ENCODE measurements at regions not wholly inside any gene's neighbourhood (a gene's known extent, or its start where the extent isn't known, plus 50 kb on each side); places are given as distances from the start of the nearest gene placed in this dataset.

DNA sequence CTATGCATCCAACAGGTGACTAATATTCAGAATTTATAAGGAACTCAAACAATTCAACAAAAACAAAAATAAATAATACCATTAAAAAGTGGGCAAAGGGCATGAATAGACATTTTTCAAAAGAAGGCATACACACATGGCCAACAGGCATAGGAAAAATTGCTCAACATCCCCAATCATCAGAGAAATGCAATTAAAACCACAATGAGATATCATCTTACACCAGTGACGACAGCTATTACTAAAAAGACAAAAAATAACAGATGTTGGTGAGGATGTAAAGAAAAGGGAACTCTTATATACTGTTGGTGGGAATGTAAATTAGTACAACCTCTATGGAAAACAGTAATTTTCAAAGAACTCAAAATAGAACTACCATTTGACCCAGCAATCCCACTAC lies 250.4 kb upstream of the N4BP1 start:
- no peaks in the 10 kb centered on the region for H3K4me1 ChIP-seq (ENCODE audit: control insufficient read depth, extremely low read depth, insufficient read depth, low read length)
- H3K9me3 ChIP-seq (ENCODE audit: control insufficient read depth, insufficient read depth, low read depth, low read length): no peaks in the 10 kb centered on the region
- no peak overlapping the region for H3K4me3 ChIP-seq (replicated peaks in 1 of 4; ENCODE audit: control extremely low read depth in 1 of 4, insufficient read depth in 1 of 4, low read depth in 3 of 4, low read length in 4 of 4)
- no peaks in the 10 kb centered on the region for H3K36me3 ChIP-seq (ENCODE audit: control insufficient read depth, insufficient read depth, low read length)
- H3K4me2 ChIP-seq (ENCODE audit: extremely low read depth, insufficient read depth, low read length): no peak overlapping the region
- no peak for DNase-seq (ENCODE audit: low read depth in 2 of 2)
- no peak overlapping the region for H3K27ac ChIP-seq (ENCODE audit: insufficient read depth, low read length)
- no peaks in the 10 kb centered on the region for H4K20me1 ChIP-seq (ENCODE audit: control insufficient read depth, extremely low read depth, insufficient read depth, low read length)
- no peaks in the 10 kb centered on the region for H3K27me3 ChIP-seq (ENCODE audit: control insufficient read depth, insufficient read depth, low read length)
- no peaks in the 10 kb centered on the region for H3K79me2 ChIP-seq (ENCODE audit: control insufficient read depth, insufficient read depth, low read length)
- no peak for TF ChIP-seq EZH2 (IDR thresholded peaks at IDR 0.05; ENCODE audit: low read length, missing control alignments)
- TF ChIP-seq, protein P1, sequence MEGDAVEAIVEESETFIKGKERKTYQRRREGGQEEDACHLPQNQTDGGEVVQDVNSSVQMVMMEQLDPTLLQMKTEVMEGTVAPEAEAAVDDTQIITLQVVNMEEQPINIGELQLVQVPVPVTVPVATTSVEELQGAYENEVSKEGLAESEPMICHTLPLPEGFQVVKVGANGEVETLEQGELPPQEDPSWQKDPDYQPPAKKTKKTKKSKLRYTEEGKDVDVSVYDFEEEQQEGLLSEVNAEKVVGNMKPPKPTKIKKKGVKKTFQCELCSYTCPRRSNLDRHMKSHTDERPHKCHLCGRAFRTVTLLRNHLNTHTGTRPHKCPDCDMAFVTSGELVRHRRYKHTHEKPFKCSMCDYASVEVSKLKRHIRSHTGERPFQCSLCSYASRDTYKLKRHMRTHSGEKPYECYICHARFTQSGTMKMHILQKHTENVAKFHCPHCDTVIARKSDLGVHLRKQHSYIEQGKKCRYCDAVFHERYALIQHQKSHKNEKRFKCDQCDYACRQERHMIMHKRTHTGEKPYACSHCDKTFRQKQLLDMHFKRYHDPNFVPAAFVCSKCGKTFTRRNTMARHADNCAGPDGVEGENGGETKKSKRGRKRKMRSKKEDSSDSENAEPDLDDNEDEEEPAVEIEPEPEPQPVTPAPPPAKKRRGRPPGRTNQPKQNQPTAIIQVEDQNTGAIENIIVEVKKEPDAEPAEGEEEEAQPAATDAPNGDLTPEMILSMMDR (conservative IDR thresholded peaks at IDR 0.05 in 1 of 2, IDR thresholded peaks at IDR 0.05 in 1 of 2; ENCODE audit: low read depth in 1 of 2, low read length in 2 of 2): no peak
- H2AFZ ChIP-seq (ENCODE audit: low read length): no peak overlapping the region
- no peak overlapping the region for H3K9ac ChIP-seq (ENCODE audit: insufficient read depth, low read length)

DNA sequence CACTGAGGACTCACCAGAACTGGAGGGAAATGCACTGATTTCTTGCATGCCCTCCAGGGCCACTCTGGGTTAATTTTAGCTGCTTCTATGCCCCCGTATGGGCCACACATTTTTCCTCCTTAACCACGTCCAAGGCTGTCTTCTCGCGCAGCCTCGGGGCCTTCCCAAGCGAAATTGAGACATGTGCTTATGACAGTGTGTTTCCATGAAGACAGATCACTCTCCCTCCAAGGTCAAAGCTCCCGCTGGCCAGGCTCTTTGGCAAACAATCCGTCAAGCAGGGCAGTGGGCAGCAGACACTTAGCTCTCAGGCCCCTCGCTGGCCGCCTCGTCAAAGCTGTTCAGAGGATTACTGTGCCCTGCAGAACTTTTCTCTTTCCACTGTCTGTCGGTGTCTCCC lies 243.0 kb upstream of the N4BP1 start:
- H3K27ac ChIP-seq (ENCODE audit: insufficient read depth, low read length): no peak overlapping the region
- no peaks in the 10 kb centered on the region for H3K79me2 ChIP-seq (ENCODE audit: control insufficient read depth, insufficient read depth, low read length)
- H3K27me3 ChIP-seq (ENCODE audit: control insufficient read depth, insufficient read depth, low read length): no peaks in the 10 kb centered on the region
- H4K20me1 ChIP-seq (ENCODE audit: control insufficient read depth, extremely low read depth, insufficient read depth, low read length): no peaks in the 10 kb centered on the region
- no peak for TF ChIP-seq EZH2 (IDR thresholded peaks at IDR 0.05; ENCODE audit: low read length, missing control alignments)
- TF ChIP-seq, protein P1 (conservative IDR thresholded peaks at IDR 0.05 in 1 of 2, IDR thresholded peaks at IDR 0.05 in 1 of 2; ENCODE audit: low read depth in 1 of 2, low read length in 2 of 2): no peak
- no peak for DNase-seq (ENCODE audit: low read depth in 2 of 2)
- H3K9me3 ChIP-seq (ENCODE audit: control insufficient read depth, insufficient read depth, low read depth, low read length): no peaks in the 10 kb centered on the region
- no peak overlapping the region for H2AFZ ChIP-seq (ENCODE audit: low read length)
- H3K36me3 ChIP-seq (ENCODE audit: control insufficient read depth, insufficient read depth, low read length): no peaks in the 10 kb centered on the region
- H3K9ac ChIP-seq (ENCODE audit: insufficient read depth, low read length): no peak overlapping the region
- H3K4me3 ChIP-seq (replicated peaks in 1 of 4; ENCODE audit: control extremely low read depth in 1 of 4, insufficient read depth in 1 of 4, low read depth in 3 of 4, low read length in 4 of 4): no peak overlapping the region
- H3K4me1 ChIP-seq (ENCODE audit: control insufficient read depth, extremely low read depth, insufficient read depth, low read length): no peaks in the 10 kb centered on the region
- no peak overlapping the region for H3K4me2 ChIP-seq (ENCODE audit: extremely low read depth, insufficient read depth, low read length)

DNA sequence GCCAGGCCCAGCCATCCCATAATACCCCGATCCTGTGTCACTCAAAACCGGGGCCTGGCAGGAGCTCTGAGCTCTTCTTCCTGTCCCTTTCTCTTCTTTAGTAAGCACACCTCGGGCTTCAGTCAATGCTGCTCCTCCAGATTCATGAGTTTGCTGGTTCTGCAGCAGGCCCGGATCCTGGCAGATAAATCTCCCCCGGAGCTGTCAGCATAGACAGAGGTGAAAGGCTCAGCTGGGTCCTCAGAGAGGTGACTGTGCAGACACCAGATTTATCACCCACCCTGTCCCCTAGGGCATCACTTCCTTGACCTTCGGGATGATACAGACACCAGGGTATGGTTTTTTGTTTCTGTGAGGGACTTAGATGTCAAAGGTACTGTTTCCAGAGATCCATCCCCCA lies 242.5 kb upstream of the N4BP1 start:
- TF ChIP-seq EZH2 (IDR thresholded peaks at IDR 0.05; ENCODE audit: low read length, missing control alignments): no peak
- TF ChIP-seq, protein P1 (conservative IDR thresholded peaks at IDR 0.05 in 1 of 2, IDR thresholded peaks at IDR 0.05 in 1 of 2; ENCODE audit: low read depth in 1 of 2, low read length in 2 of 2): no peak
- H3K4me1 ChIP-seq (ENCODE audit: control insufficient read depth, extremely low read depth, insufficient read depth, low read length): no peaks in the 10 kb centered on the region
- H2AFZ ChIP-seq (ENCODE audit: low read length): no peak overlapping the region
- no peaks in the 10 kb centered on the region for H4K20me1 ChIP-seq (ENCODE audit: control insufficient read depth, extremely low read depth, insufficient read depth, low read length)
- no peaks in the 10 kb centered on the region for H3K36me3 ChIP-seq (ENCODE audit: control insufficient read depth, insufficient read depth, low read length)
- H3K27ac ChIP-seq (ENCODE audit: insufficient read depth, low read length): no peak overlapping the region
- no peak overlapping the region for H3K4me2 ChIP-seq (ENCODE audit: extremely low read depth, insufficient read depth, low read length)
- no peaks in the 10 kb centered on the region for H3K27me3 ChIP-seq (ENCODE audit: control insufficient read depth, insufficient read depth, low read length)
- no peaks in the 10 kb centered on the region for H3K79me2 ChIP-seq (ENCODE audit: control insufficient read depth, insufficient read depth, low read length)
- no peak overlapping the region for H3K4me3 ChIP-seq (replicated peaks in 1 of 4; ENCODE audit: control extremely low read depth in 1 of 4, insufficient read depth in 1 of 4, low read depth in 3 of 4, low read length in 4 of 4)
- H3K9ac ChIP-seq (ENCODE audit: insufficient read depth, low read length): no peak overlapping the region
- DNase-seq (ENCODE audit: low read depth in 2 of 2): no peak
- H3K9me3 ChIP-seq (ENCODE audit: control insufficient read depth, insufficient read depth, low read depth, low read length): no peaks in the 10 kb centered on the region

Data from fibroblast of lung (primary cell).